Esophagus muscularis mucosa (tissue), 4 donors: ENCODE measurements at regions not wholly inside any gene's neighbourhood (a gene's known extent, or its start where the extent isn't known, plus 50 kb on each side); places are given as distances from the start of the nearest gene placed in this dataset.

Experiments used
- CTCF ChIP-seq, 3 experiments: fragments of 200-600 bp in 2 of 3; fragments of 450-650 bp in 1 of 3; sonication (generic) in 2 of 3; IDR thresholded peaks; one replicate each; pipeline ENCODE4 v1.5.1; 2017 to 2019; ENCODE audit warnings: antibody characterized with exemption in 3 of 3, mild to moderate bottlenecking in 2 of 3, moderate library complexity in 1 of 3
- EP300 ChIP-seq: sonication (generic); formaldehyde crosslinking; IDR thresholded peaks from one replicate; pipeline ENCODE4 v1.6.1; 2017; ENCODE audit warnings: antibody characterized with exemption
- POLR2A ChIP-seq: fragments of 450-650 bp; IDR thresholded peaks from one replicate; pipeline ENCODE4 v1.6.1; 2017; ENCODE audit warnings: antibody characterized with exemption, moderate library complexity, mild to moderate bottlenecking, low read depth
- POLR2AphosphoS5 ChIP-seq, 2 donors: sonication (generic); formaldehyde crosslinking; IDR thresholded peaks; one replicate each; pipeline ENCODE4 v1.6.1; 2017; ENCODE audit warnings: antibody characterized with exemption in 2 of 2

- TF ChIP-seq CTCF (IDR thresholded peaks at IDR 0.05) (no peak), EP300 (peak; percentile 62), POLR2AphosphoS5 (IDR thresholded peaks at IDR 0.05) (peak; percentile 72 to 83), POLR2A (no peak)
These were observed 55.7 kb upstream of the TNFAIP3 start for GRCh38 chr6:137811121-137811915.
